MM.1S (cell line): ENCODE measurements at regions not wholly inside any gene's neighbourhood (a gene's known extent, or its start where the extent isn't known, plus 50 kb on each side); places are given as distances from the start of the nearest gene placed in this dataset.

ENCODE experiments used
- DNase-seq: peaks from one replicate; pipeline ENCODE4 v3.0.0-alpha.2; 2015
- H2AFZ ChIP-seq: fragments of 300-600 bp; sonication (generic); 2 replicates; pipeline ENCODE4 v1.6.0; 2016; ENCODE audit warnings: antibody characterized with exemption, low read length
- H3F3A ChIP-seq: fragments of 300-600 bp; sonication (generic); 2 replicates; pipeline ENCODE4 v1.6.1; 2016; ENCODE audit warnings: mild to moderate bottlenecking, antibody characterized with exemption, low read length, moderate library complexity, mixed read lengths; ENCODE audit not compliant: insufficient read depth
- H3K27ac ChIP-seq: fragments of 300-600 bp; sonication (generic); 2 replicates; pipeline ENCODE4 v1.5.1; 2016; ENCODE audit warnings: mild to moderate bottlenecking, low read length
- H3K27me3 ChIP-seq: fragments of 300-600 bp; sonication (generic); replicated peaks from 2 replicates; pipeline ENCODE4 v1.6.0; 2016; ENCODE audit warnings: low read length; ENCODE audit not compliant: insufficient read depth
- H3K36me3 ChIP-seq: fragments of 300-600 bp; sonication (generic); replicated peaks from 2 replicates; pipeline ENCODE4 v1.6.1; 2016; ENCODE audit warnings: mild to moderate bottlenecking, low read length, mixed read lengths; ENCODE audit not compliant: insufficient read depth
- H3K4me1 ChIP-seq: fragments of 300-600 bp; sonication (generic); 2 replicates; pipeline ENCODE4 v1.6.1; 2016; ENCODE audit warnings: low read length, mixed read lengths
- H3K4me2 ChIP-seq: fragments of 300-600 bp; sonication (generic); 2 replicates; pipeline ENCODE4 v1.6.0; 2016; ENCODE audit warnings: low read depth, low read length
- H3K4me3 ChIP-seq: fragments of 300-600 bp; sonication (generic); 2 replicates; pipeline ENCODE4 v1.5.1; 2016; ENCODE audit warnings: low read length, mixed read lengths
- H3K79me2 ChIP-seq: fragments of 300-600 bp; sonication (generic); 2 replicates; pipeline ENCODE4 v1.6.1; 2016; ENCODE audit warnings: mixed run types, low read length, mixed read lengths
- H3K9ac ChIP-seq: fragments of 300-600 bp; sonication (generic); 2 replicates; pipeline ENCODE4 v1.6.1; 2016; ENCODE audit warnings: low read length, mixed read lengths
- H3K9me2 ChIP-seq: fragments of 300-600 bp; sonication (generic); replicated peaks from 2 replicates; pipeline ENCODE4 v1.6.1; 2016; ENCODE audit warnings: mild to moderate bottlenecking, low read length, mixed read lengths; ENCODE audit not compliant: insufficient read depth
- H3K9me3 ChIP-seq: fragments of 300-600 bp; sonication (generic); replicated peaks from 2 replicates; pipeline ENCODE4 v1.6.1; 2016; ENCODE audit warnings: mild to moderate bottlenecking, low read length, mixed read lengths; ENCODE audit not compliant: insufficient read depth
- H4K20me1 ChIP-seq: fragments of 300-600 bp; sonication (generic); 2 replicates; pipeline ENCODE4 v1.6.1; 2016; ENCODE audit warnings: mild to moderate bottlenecking, low read length, moderate library complexity, mixed read lengths; ENCODE audit not compliant: insufficient read depth
- CTCF ChIP-seq: fragments of 300-600 bp; sonication (generic); IDR thresholded peaks from 2 replicates; pipeline ENCODE4 v1.5.1; 2016; ENCODE audit warnings: antibody characterized with exemption, low read length, mixed read lengths
- EZH2 ChIP-seq: fragments of 300-600 bp; sonication (generic); optimal IDR thresholded peaks from 2 replicates; pipeline ENCODE3; 2017; ENCODE audit warnings: low read depth, mild to moderate bottlenecking, antibody characterized with exemption, low read length, mixed read lengths
- EZH2phosphoT487 ChIP-seq: fragments of 300-600 bp; sonication (generic); IDR thresholded peaks from 2 replicates; pipeline ENCODE4 v1.6.1; 2018; ENCODE audit warnings: antibody characterized with exemption, low read length

GRCh38 chr13:34217343-34218025 lies 399.5 kb downstream of the RFC3 start:
- DNase-seq, result no peak

GRCh38 chr13:34223984-34224383 lies 406.0 kb downstream of the RFC3 start:
- H3K36me3 ChIP-seq, result no peaks in the 10 kb centered on the region
- no peak overlapping the region for H3K4me3 ChIP-seq
- H4K20me1 ChIP-seq, result no peaks in the 10 kb centered on the region
- no peak overlapping the region for H3K4me2 ChIP-seq
- H3K79me2 ChIP-seq, result no peaks in the 10 kb centered on the region
- no peaks in the 10 kb centered on the region for H3F3A ChIP-seq
- no peaks in the 10 kb centered on the region for H3K9me2 ChIP-seq
- no peak for TF ChIP-seq EZH2phosphoT487
- TF ChIP-seq EZH2, result no peak
- no peak for TF ChIP-seq CTCF
- DNase-seq, result no peak
- no peaks in the 10 kb centered on the region for H3K27me3 ChIP-seq
- no peak overlapping the region for H3K9ac ChIP-seq
- no peaks in the 10 kb centered on the region for H3K4me1 ChIP-seq
- H3K27ac ChIP-seq, result no peak overlapping the region
- no peak overlapping the region for H2AFZ ChIP-seq
- no peaks in the 10 kb centered on the region for H3K9me3 ChIP-seq

More at GRCh38 chr13:34217343-34218025, 399.5 kb downstream of the RFC3 start:
- no peak overlapping the region for H3K4me2 ChIP-seq
- no peak overlapping the region for H3K27ac ChIP-seq
- H3K27me3 ChIP-seq, result no peaks in the 10 kb centered on the region
- TF ChIP-seq EZH2 (no peak), EZH2phosphoT487 (no peak), CTCF (no peak)
- H4K20me1 ChIP-seq, result no peaks in the 10 kb centered on the region
- no peak overlapping the region for H3K9ac ChIP-seq
- H3K4me3 ChIP-seq, result no peak overlapping the region
- H3K36me3 ChIP-seq, result no peaks in the 10 kb centered on the region
- no peak overlapping the region for H2AFZ ChIP-seq
- no peaks in the 10 kb centered on the region for H3K4me1 ChIP-seq
- H3K9me2 ChIP-seq, result no peaks in the 10 kb centered on the region
- H3K79me2 ChIP-seq, result no peaks in the 10 kb centered on the region
- H3F3A ChIP-seq, result no peaks in the 10 kb centered on the region
- no peaks in the 10 kb centered on the region for H3K9me3 ChIP-seq

- no peak for DNase-seq
Observed at GRCh38 chr13:34224877-34225276, 406.9 kb downstream of the RFC3 start.

More at GRCh38 chr13:34224877-34225276, 406.9 kb downstream of the RFC3 start:
- Histone ChIP-seq H3K4me1 (no peaks in the 10 kb centered on the region), H3K4me3 (no peak overlapping the region), H3F3A (no peaks in the 10 kb centered on the region), H4K20me1 (no peaks in the 10 kb centered on the region), H3K9me3 (no peaks in the 10 kb centered on the region), H3K9me2 (no peaks in the 10 kb centered on the region), H3K27me3 (no peaks in the 10 kb centered on the region), H3K9ac (no peak overlapping the region), H3K79me2 (no peaks in the 10 kb centered on the region), H3K27ac (no peak overlapping the region), H3K36me3 (no peaks in the 10 kb centered on the region), H3K4me2 (no peak overlapping the region), H2AFZ (no peak overlapping the region)
- TF ChIP-seq EZH2 (no peak), CTCF (no peak), EZH2phosphoT487 (no peak)
